SJCRH30 (cell line): ENCODE measurements at regions not wholly inside any gene's neighbourhood (a gene's known extent, or its start where the extent isn't known, plus 50 kb on each side); places are given as distances from the start of the nearest gene placed in this dataset.

Experiments
- DNase-seq, 2 experiments: peaks; one replicate each; pipeline ENCODE4 v3.0.0-alpha.2; 2015 to 2020
- H3K27ac ChIP-seq: fragments of 250-450 bp; sonication (Bioruptor Pico); 2 replicates; pipeline ENCODE4 v1.5.1; 2020; ENCODE audit warnings: mild to moderate bottlenecking, moderate library complexity
- H3K27me3 ChIP-seq: fragments of 250-450 bp; sonication (Bioruptor Pico); 2 replicates; pipeline ENCODE4 v1.5.1; 2020; ENCODE audit warnings: mild to moderate bottlenecking, moderate library complexity
- H3K36me3 ChIP-seq: fragments of 250-450 bp; sonication (Bioruptor Pico); 2 replicates; pipeline ENCODE4 v1.5.1; 2020; ENCODE audit warnings: mild to moderate bottlenecking, moderate library complexity
- H3K4me1 ChIP-seq: fragments of 250-450 bp; sonication (Bioruptor Pico); 2 replicates; pipeline ENCODE4 v1.5.1; 2020; ENCODE audit warnings: mild to moderate bottlenecking, moderate library complexity
- H3K4me3 ChIP-seq: fragments of 250-450 bp; sonication (Bioruptor Pico); 2 replicates; pipeline ENCODE4 v1.5.1; 2020; ENCODE audit warnings: mild to moderate bottlenecking, moderate library complexity
- H3K9me3 ChIP-seq: fragments of 250-450 bp; sonication (Bioruptor Pico); replicated peaks from 2 replicates; pipeline ENCODE4 v1.5.1; 2020; ENCODE audit warnings: mild to moderate bottlenecking, moderate library complexity

DNA sequence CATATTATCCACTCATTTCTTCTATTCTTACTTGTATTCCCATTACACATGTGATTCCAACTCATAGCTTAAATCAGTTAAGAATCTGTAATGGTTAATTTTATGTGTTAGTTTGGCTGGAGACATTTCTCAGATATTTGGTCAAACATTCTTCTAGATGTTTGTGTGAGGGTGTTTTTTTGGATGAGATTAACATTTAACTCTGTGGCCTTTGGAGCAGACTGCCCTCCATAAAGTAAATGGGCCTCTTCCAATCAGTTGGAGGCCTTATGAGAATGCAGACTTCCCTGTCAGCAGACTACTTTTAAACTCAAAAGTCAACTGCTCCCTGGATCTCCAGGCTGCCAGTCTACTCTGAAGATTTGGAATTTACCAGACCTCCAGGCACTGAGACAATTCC, 976.8 kb upstream of the ACVR2A start:
- no peak overlapping the region for H3K4me3 ChIP-seq
- no peaks in the 10 kb centered on the region for H3K4me1 ChIP-seq
- H3K9me3 ChIP-seq = 0 out of 2 replicates have a peak, but pooled peaks cover 2% of the 10 kb centered on the region
- no peak for DNase-seq
- no peaks in the 10 kb centered on the region for H3K27me3 ChIP-seq
- H3K27ac ChIP-seq = no peak overlapping the region
- no peaks in the 10 kb centered on the region for H3K36me3 ChIP-seq

DNA sequence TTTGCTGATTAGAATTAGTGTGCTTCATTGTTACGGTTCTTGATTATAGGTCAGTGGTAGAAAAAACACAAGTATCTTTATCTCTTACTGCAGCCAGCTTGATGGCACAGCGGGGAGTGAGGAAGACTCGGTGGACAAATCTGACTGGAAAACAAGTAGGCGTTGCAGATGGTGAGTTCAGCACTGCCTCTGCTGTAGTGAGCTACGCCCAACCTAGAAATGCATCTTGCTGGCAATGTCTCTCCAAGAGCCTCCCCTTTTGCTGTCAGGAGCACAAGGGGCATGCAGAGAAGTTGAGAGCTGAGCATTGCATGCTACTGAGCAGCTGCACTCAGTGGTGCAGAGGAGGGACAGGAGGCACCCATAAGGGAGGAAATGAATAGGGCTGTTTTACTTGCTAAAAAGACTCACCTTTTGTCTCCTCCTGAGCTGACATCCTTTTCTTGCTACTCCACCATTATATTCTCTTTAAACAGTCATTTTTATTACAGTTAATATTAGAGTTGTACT, 977.3 kb upstream of the ACVR2A start:
- no peaks in the 10 kb centered on the region for H3K36me3 ChIP-seq
- H3K27me3 ChIP-seq = no peaks in the 10 kb centered on the region
- no peak overlapping the region for H3K27ac ChIP-seq

DNA sequence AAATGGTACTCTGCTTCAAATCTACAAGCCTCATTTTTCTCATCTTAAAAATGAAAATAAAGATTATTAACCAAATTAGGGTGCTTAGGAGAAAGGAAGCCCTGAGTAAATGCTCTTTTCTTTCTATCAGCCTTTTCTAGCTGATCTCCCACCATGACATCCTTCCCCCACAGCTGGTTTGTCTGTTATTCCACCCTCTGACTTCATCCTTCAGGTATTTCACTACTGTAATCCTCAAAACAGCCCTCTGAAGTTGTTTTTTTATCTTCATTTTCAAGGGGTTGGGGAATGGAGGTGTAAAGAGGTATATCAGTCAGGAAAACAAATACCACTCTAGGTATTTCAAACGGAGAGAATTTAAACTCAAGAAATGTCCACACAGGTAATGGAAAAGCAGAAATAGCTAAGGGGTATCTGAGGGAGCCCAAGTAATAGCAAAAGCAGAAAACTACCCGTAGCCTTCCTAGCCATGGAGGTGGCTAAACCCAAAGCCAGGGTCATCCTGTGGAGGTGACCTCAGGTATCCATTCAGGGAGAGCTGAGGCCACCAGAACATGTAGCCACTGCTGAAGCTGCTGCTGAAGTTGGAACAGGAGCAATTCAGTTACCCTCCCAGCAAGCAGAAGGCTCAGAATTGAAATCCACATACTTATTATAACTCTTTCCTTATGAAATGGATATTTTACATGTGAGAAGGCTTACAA, 990.9 kb upstream of the ACVR2A start:
- no peak overlapping the region for H3K4me3 ChIP-seq
- H3K27me3 ChIP-seq = no peaks in the 10 kb centered on the region
- H3K4me1 ChIP-seq = peaks cover 45% of the 10 kb centered on the region
- no peaks in the 10 kb centered on the region for H3K36me3 ChIP-seq
- DNase-seq = peak; percentile 45 to 69
- H3K27ac ChIP-seq = peak overlapping the region; percentile 78
- H3K9me3 ChIP-seq = 0 out of 2 replicates have a peak, but pooled peaks cover 3% of the 10 kb centered on the region

More for the DNA sequence above, 977.3 kb upstream of the ACVR2A start:
- H3K4me1 ChIP-seq = no peaks in the 10 kb centered on the region
- 0 out of 2 replicates have a peak, but pooled peaks cover 2% of the 10 kb centered on the region for H3K9me3 ChIP-seq
- H3K4me3 ChIP-seq = no peak overlapping the region
- DNase-seq = no peak

DNA sequence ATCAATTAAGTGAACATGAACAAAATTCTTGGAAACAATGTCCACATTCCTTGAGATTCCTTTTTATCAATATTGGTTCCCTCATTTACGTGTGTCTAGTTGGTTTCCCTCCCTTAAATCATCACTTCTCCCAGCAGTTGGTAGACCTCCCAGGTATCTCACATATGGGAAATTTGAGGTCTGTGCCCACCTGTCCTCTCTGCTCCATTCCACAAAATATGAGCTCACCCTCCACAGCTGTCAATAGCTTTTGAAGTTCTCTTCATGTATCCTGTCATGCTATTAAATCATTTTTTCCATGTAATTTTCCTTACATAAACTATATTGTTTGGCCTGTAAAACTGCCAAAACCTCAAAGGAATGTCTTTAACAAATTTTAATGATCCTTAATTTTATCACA, 992.2 kb upstream of the ACVR2A start:
- Histone ChIP-seq H3K4me1 (peaks cover 51% of the 10 kb centered on the region), H3K9me3 (0 out of 2 replicates have a peak, but pooled peaks cover 3% of the 10 kb centered on the region), H3K36me3 (no peaks in the 10 kb centered on the region), H3K27ac (peak overlapping the region; percentile 78), H3K27me3 (no peaks in the 10 kb centered on the region), H3K4me3 (no peak overlapping the region)
- DNase-seq = peak; percentile 76 to 78

DNA sequence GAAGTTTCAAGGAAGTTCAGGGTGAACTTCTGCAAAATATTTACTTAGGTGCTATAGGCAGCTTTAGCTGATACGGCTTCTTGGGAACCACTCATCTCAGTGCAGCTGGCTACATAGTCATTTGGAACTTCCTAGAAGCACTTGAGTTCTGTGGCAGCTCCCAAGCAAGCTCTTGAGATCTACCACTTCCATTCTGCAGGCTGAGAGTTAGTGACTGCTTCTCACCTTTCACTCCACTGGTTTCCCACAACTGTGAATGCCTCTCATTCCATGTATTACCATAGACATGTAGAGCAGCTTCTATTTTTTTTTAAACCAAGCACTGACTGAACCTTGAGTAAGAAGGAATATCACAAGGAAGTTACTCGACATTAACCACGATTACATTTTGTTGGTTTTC, 994.1 kb upstream of the ACVR2A start:
- no peak overlapping the region for H3K4me3 ChIP-seq
- peak; percentile 11 to 36 for DNase-seq

DNA sequence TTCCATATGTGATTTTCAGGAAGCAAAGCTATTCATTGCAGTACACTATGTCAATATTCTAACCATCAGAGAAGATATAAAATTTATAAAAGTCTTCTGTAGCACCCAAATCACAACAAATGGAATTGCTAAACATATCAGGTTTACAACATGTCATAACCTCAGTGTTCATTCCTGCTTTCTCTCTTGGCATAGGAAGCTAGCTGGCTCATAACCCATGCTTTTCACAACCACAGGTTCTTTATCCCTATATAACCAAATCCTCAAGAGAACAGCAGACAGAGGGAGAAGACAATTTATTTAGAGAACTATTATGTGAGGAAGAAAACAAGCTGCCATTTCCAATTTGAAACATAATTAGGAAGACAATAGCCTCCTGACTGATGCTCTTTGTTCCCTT, 997.0 kb upstream of the ACVR2A start:
- Histone ChIP-seq H3K36me3 (no peaks in the 10 kb centered on the region), H3K27ac (no peak overlapping the region), H3K27me3 (no peaks in the 10 kb centered on the region), H3K4me3 (no peak overlapping the region), H3K4me1 (peaks cover 35% of the 10 kb centered on the region), H3K9me3 (no peaks in the 10 kb centered on the region)
- no peak for DNase-seq

More for the DNA sequence above, 994.1 kb upstream of the ACVR2A start:
- H3K27ac ChIP-seq = no peak overlapping the region
- H3K27me3 ChIP-seq = no peaks in the 10 kb centered on the region
- no peaks in the 10 kb centered on the region for H3K36me3 ChIP-seq
- peaks cover 58% of the 10 kb centered on the region for H3K4me1 ChIP-seq
- no peaks in the 10 kb centered on the region for H3K9me3 ChIP-seq

DNA sequence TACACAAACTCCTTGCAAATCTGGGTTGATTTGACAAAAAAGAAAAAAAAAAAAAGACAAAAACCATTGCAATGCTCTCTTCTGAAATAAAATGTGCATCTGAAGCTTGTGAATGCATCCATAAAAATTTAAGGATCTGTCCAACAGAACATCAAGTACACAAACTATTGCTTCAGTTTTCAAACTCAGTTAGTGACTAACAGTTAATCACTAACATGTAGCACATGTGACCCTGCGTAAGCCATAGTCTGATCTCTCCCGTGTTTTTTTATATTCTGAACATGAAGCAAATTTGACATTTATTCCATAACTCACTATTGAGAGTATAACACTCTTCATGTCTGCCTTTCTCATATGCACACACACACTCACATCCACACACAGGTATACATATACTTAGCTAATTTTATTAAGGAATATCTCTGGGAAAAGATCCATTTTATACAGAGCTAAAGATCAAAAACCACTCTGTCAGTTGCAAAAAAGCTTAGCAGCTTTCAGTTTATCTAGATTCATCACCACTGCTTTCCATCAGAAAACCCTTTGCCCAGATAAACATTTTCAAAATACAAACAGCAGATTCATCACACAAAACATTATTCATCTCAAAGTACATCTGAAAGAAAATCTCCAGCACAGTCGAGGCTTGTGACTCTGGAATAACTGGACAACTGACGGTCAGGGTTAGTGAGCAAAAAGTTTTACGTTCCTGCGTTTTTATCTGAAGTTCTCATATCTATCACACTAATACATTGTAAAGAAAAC, 1000.4 kb upstream of the ACVR2A start:
- no peak overlapping the region for H3K27ac ChIP-seq
- H3K4me1 ChIP-seq = peaks cover 12% of the 10 kb centered on the region
- DNase-seq = no peak
- H3K36me3 ChIP-seq = no peaks in the 10 kb centered on the region
- H3K27me3 ChIP-seq = no peaks in the 10 kb centered on the region
- no peaks in the 10 kb centered on the region for H3K9me3 ChIP-seq
- H3K4me3 ChIP-seq = no peak overlapping the region

DNA sequence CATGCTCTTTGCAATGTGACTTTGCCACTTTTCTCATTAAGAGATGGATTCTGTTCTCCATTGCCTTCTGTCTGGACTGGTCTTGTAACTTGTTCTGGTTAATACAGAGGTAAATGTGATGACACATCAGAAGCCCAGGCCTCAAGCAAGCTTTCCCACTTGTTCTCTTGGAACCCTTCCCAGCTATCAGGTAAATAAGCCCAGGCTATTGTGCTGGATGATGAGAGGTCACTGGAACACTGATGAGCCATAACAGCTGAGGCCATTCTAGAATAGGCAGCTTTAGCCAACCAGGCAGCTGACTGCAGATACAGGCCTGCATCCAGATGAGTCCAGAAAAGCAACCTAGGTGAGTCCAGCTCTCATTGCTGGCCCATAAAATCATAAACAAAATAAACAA, 1007.0 kb upstream of the ACVR2A start:
- Histone ChIP-seq H3K4me1 (peaks cover 11% of the 10 kb centered on the region), H3K36me3 (no peaks in the 10 kb centered on the region), H3K27me3 (no peaks in the 10 kb centered on the region), H3K4me3 (no peak overlapping the region), H3K9me3 (no peaks in the 10 kb centered on the region; the same call in 1 of the 2 replicates), H3K27ac (no peak overlapping the region)
- peak; percentile 77 to 95 for DNase-seq

DNA sequence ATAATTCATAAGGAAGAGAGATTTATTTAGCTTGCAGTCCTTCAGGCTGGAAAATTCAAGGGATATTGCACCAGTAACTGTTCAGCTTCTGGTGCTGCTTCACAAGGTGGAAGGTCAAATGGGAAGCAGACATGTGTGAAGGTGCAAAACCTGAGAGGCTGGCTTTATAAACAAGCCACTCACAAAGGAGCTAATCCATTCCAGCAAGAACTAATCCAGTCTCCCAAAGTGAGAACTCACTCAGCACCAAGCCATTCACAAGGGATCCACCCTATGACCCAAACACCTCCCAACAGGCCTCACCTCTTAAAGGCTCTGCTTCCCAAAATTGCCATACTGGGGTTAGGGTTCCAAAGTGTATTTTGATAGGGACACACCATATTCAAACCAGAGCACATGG, 1018.4 kb upstream of the ACVR2A start:
- Histone ChIP-seq H3K36me3 (no peaks in the 10 kb centered on the region), H3K4me3 (no peak overlapping the region), H3K4me1 (peaks cover 13% of the 10 kb centered on the region), H3K27ac (no peak overlapping the region), H3K27me3 (no peaks in the 10 kb centered on the region), H3K9me3 (no peaks in the 10 kb centered on the region; the same call in 1 of the 2 replicates)
- no peak for DNase-seq

DNA sequence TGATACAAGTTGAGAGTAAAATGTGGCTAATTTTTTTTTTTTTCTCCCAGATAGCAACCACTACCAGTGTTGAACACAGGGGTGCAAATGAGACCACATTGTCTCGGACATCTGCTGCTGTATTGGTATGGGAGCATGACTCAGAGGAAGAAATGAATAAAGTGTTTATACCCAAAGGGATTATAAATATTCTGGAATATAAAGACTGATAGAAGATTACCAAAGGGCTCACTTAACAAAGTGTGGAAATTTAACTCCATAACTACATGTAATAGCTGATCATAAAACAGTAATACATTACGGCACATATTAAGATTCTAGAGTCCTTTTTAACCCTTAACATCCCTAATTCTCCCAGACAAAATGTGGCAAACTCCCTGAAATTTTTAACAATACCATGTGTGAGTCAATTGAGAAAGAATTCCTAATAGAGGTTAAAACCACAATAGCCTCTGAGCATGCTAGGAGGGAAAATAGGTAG, 1023.0 kb upstream of the ACVR2A start:
- Histone ChIP-seq H3K9me3 (no peaks in the 10 kb centered on the region; the same call in 1 of the 2 replicates), H3K27me3 (no peaks in the 10 kb centered on the region), H3K4me1 (peaks cover 23% of the 10 kb centered on the region), H3K36me3 (no peaks in the 10 kb centered on the region), H3K4me3 (peak overlapping the region; percentile 19), H3K27ac (peak overlapping the region; percentile 81)
- peak; percentile 43 to 66 for DNase-seq

DNA sequence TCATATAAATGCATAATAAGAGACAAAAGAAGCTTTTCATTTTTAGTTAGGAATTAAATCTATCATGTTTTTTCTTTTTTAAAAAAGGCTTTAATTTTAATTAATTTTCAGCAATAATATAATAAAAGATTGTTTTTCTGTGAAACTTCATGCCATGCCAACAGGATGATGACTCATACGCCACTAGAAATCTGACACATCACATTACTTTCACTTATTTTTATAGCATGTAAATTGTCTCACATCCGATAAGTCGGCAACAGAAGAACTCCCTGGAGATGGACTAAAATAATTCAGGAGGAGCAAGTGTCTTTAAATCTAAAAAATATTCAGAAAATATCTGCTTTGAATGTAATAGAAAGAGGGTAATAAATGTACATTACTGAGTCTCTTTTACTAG, 1024.2 kb upstream of the ACVR2A start:
- Histone ChIP-seq H3K9me3 (no peaks in the 10 kb centered on the region; the same call in 1 of the 2 replicates), H3K4me1 (peaks cover 27% of the 10 kb centered on the region), H3K27me3 (no peaks in the 10 kb centered on the region), H3K36me3 (no peaks in the 10 kb centered on the region), H3K27ac (peak overlapping the region; percentile 81), H3K4me3 (no peak overlapping the region)
- peak in 1 of 2 experiments; percentile 22 for DNase-seq

DNA sequence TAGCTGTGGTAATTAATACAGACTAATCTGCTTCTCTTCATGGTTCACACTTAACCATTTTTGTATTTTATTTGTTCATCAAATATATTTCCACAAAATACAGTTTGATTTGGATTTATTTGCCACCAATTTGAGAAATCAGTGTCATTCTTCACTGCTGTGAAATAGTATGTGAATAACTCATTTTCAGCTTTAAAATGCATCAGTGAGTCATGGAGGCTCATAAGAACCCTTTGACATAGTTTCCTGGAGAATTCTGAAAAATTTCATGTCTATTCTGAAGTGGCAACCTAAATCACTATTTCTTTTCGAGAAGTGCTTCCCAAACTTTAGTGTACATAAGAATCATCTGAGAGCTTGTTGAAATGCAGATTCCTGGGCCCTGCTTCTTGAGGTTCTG, 1026.7 kb upstream of the ACVR2A start:
- Histone ChIP-seq H3K4me3 (no peak overlapping the region), H3K27ac (no peak overlapping the region), H3K4me1 (peaks cover 27% of the 10 kb centered on the region), H3K9me3 (no peaks in the 10 kb centered on the region), H3K36me3 (no peaks in the 10 kb centered on the region), H3K27me3 (no peaks in the 10 kb centered on the region)
- DNase-seq = no peak

DNA sequence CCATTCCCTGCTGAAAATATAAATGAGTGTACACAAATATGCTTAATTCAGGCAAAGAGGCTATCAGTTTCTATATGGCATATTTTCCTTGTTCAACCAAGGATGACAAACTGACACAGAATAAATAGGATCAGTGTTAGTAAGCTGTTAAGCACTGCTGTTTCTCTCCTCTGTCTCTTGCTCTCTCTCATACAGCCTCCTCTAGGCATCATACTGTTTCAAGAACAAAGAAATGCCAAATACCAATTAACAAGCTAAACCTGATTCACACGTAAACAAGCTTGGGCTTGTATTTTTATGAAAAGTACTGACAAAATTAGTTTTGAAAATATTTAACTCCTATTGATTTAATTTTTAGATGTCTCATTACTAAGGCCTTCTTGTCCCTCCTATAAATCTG, 1027.2 kb upstream of the ACVR2A start:
- Histone ChIP-seq H3K27ac (no peak overlapping the region), H3K9me3 (no peaks in the 10 kb centered on the region), H3K4me1 (peaks cover 26% of the 10 kb centered on the region), H3K27me3 (no peaks in the 10 kb centered on the region), H3K36me3 (no peaks in the 10 kb centered on the region), H3K4me3 (no peak overlapping the region)
- DNase-seq = no peak

DNA sequence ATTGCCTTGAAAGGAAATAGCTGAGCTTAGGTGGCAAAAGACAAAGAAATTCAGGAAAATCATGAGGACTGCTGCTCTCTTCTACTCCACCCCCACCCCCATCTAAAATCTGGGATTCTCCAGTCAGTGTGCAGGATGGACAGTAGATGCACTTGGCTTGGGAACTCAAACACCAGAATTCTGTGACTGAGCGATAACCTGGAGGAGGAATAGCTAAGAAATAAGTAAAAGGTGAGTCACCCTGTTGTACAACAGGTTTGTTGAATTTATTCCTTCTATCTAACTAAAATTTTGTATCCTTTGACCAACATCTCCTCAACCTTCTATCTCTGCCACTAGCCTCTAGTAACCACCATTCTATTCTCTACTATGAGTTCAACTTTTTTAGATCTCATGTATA, 1029.9 kb upstream of the ACVR2A start:
- Histone ChIP-seq H3K4me3 (no peak overlapping the region), H3K36me3 (no peaks in the 10 kb centered on the region), H3K27me3 (no peaks in the 10 kb centered on the region), H3K27ac (no peak overlapping the region), H3K9me3 (no peaks in the 10 kb centered on the region), H3K4me1 (peaks cover 4% of the 10 kb centered on the region; the same call in 1 of the 2 replicates)
- DNase-seq = no peak
